Endothelial cell (in vitro differentiated cells): ENCODE measurements at regions not wholly inside any gene's neighbourhood (a gene's known extent, or its start where the extent isn't known, plus 50 kb on each side); places are given as distances from the start of the nearest gene placed in this dataset.

Experiments
- DNase-seq: peaks from one replicate; pipeline ENCODE4 v3.0.0; 2021; ENCODE audit warnings: low spot score
- H3K27ac Mint-ChIP-seq: one replicate; pipeline ENCODE4 v1.8.0; 2021; ENCODE audit warnings: mixed read lengths, inconsistent platforms; ENCODE audit not compliant: unreplicated experiment
- H3K27me3 Mint-ChIP-seq: one replicate; pipeline ENCODE4 v1.8.0; 2021; ENCODE audit warnings: mild to moderate bottlenecking, moderate library complexity, mixed read lengths, inconsistent platforms; ENCODE audit not compliant: unreplicated experiment
- H3K36me3 Mint-ChIP-seq: one replicate; pipeline ENCODE4 v1.8.0; 2021; ENCODE audit warnings: mild to moderate bottlenecking, low read depth, mixed read lengths, inconsistent platforms; ENCODE audit not compliant: unreplicated experiment
- H3K4me1 Mint-ChIP-seq: one replicate; pipeline ENCODE4 v1.8.0; 2021; ENCODE audit warnings: mild to moderate bottlenecking, mixed read lengths, inconsistent platforms; ENCODE audit not compliant: unreplicated experiment
- H3K4me3 Mint-ChIP-seq: one replicate; pipeline ENCODE4 v1.8.0; 2021; ENCODE audit warnings: mild to moderate bottlenecking, mixed read lengths, inconsistent platforms; ENCODE audit not compliant: unreplicated experiment
- H3K9me3 Mint-ChIP-seq: one replicate; pipeline ENCODE4 v1.8.0; 2021; ENCODE audit warnings: mixed read lengths, inconsistent platforms; ENCODE audit not compliant: unreplicated experiment
- TF ChIP-seq, protein P1 (sequence below): fragments of 200-600 bp; sonication (generic); IDR thresholded peaks from one replicate; pipeline ENCODE4 v1.5.0; 2021; ENCODE audit warnings: antibody characterized with exemption; ENCODE audit not compliant: unreplicated experiment

GRCh38 chr13:21762512-21762911, 91.6 kb downstream of the FGF9 start:
- H3K4me1 Mint-ChIP-seq: no peaks in the 10 kb centered on the region
- no peaks in the 10 kb centered on the region for H3K9me3 Mint-ChIP-seq
- no peak overlapping the region for H3K27ac Mint-ChIP-seq
- peaks cover 3% of the 10 kb centered on the region for H3K27me3 Mint-ChIP-seq
- H3K36me3 Mint-ChIP-seq: no peaks in the 10 kb centered on the region
- no peak overlapping the region for H3K4me3 Mint-ChIP-seq
- TF ChIP-seq, protein P1, sequence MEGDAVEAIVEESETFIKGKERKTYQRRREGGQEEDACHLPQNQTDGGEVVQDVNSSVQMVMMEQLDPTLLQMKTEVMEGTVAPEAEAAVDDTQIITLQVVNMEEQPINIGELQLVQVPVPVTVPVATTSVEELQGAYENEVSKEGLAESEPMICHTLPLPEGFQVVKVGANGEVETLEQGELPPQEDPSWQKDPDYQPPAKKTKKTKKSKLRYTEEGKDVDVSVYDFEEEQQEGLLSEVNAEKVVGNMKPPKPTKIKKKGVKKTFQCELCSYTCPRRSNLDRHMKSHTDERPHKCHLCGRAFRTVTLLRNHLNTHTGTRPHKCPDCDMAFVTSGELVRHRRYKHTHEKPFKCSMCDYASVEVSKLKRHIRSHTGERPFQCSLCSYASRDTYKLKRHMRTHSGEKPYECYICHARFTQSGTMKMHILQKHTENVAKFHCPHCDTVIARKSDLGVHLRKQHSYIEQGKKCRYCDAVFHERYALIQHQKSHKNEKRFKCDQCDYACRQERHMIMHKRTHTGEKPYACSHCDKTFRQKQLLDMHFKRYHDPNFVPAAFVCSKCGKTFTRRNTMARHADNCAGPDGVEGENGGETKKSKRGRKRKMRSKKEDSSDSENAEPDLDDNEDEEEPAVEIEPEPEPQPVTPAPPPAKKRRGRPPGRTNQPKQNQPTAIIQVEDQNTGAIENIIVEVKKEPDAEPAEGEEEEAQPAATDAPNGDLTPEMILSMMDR: no peak
- no peak for DNase-seq

- Mint-ChIP-seq H3K9me3 (no peaks in the 10 kb centered on the region), H3K4me3 (no peak overlapping the region), H3K4me1 (no peaks in the 10 kb centered on the region), H3K36me3 (no peaks in the 10 kb centered on the region), H3K27me3 (peaks cover 3% of the 10 kb centered on the region), H3K27ac (no peak overlapping the region)
- DNase-seq: no peak
- TF ChIP-seq, protein P1: no peak
These were observed 96.2 kb downstream of the FGF9 start for GRCh38 chr13:21767032-21767431.

GRCh38 chr13:21771075-21771474, 100.2 kb downstream of the FGF9 start:
- Mint-ChIP-seq H3K36me3 (no peaks in the 10 kb centered on the region), H3K9me3 (no peaks in the 10 kb centered on the region), H3K27me3 (no peaks in the 10 kb centered on the region), H3K4me1 (peaks cover 7% of the 10 kb centered on the region), H3K27ac (no peak overlapping the region), H3K4me3 (no peak overlapping the region)
- no peak for DNase-seq
- TF ChIP-seq, protein P1: no peak

GRCh38 chr13:21777166-21777565, 106.3 kb downstream of the FGF9 start:
- TF ChIP-seq, protein P1: no peak
- H3K4me1 Mint-ChIP-seq: peaks cover 7% of the 10 kb centered on the region
- no peak overlapping the region for H3K27ac Mint-ChIP-seq
- no peak for DNase-seq
- H3K9me3 Mint-ChIP-seq: no peaks in the 10 kb centered on the region
- no peaks in the 10 kb centered on the region for H3K36me3 Mint-ChIP-seq
- H3K4me3 Mint-ChIP-seq: no peak overlapping the region
- no peaks in the 10 kb centered on the region for H3K27me3 Mint-ChIP-seq

DNA sequence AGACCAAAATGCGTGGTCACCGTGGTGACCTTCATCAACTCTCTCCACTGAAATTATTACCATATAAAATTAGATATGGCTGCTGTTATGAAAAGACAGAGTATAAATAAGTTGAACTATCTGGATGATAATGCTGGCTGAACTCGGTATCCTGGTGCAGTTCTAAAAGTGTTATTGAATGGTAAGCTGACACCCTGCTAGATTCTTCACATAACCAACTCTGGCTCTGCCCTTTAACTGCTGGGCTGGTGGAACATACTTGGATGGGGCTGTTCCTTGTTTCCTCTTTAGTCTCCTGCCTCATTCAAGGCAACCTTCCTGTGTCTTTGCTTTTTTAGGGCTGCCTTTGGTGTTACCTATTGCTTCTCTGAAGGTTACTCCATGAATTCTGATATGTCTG, 106.9 kb downstream of the FGF9 start:
- TF ChIP-seq, protein P1: no peak
- no peak overlapping the region for H3K4me3 Mint-ChIP-seq
- no peak overlapping the region for H3K27ac Mint-ChIP-seq
- H3K4me1 Mint-ChIP-seq: peaks cover 7% of the 10 kb centered on the region
- H3K36me3 Mint-ChIP-seq: no peaks in the 10 kb centered on the region
- H3K27me3 Mint-ChIP-seq: no peaks in the 10 kb centered on the region
- no peaks in the 10 kb centered on the region for H3K9me3 Mint-ChIP-seq
- no peak for DNase-seq
